GM12873 (cell line): ENCODE measurements at regions not wholly inside any gene's neighbourhood (a gene's known extent, or its start where the extent isn't known, plus 50 kb on each side); places are given as distances from the start of the nearest gene placed in this dataset.

Experiments used
- TF ChIP-seq, protein P1 (sequence below): IDR thresholded peaks from 2 replicates; pipeline ENCODE4 v1.5.1; 2012; ENCODE audit warnings: low read depth, mild to moderate bottlenecking, moderate library complexity, low read length, control low read depth; ENCODE audit not compliant: insufficient read depth; ENCODE audit errors: missing control alignments

GRCh38 chr1:96634883-96635282 is 86.7 kb upstream of the PTBP2 start:
- TF ChIP-seq, protein P1, sequence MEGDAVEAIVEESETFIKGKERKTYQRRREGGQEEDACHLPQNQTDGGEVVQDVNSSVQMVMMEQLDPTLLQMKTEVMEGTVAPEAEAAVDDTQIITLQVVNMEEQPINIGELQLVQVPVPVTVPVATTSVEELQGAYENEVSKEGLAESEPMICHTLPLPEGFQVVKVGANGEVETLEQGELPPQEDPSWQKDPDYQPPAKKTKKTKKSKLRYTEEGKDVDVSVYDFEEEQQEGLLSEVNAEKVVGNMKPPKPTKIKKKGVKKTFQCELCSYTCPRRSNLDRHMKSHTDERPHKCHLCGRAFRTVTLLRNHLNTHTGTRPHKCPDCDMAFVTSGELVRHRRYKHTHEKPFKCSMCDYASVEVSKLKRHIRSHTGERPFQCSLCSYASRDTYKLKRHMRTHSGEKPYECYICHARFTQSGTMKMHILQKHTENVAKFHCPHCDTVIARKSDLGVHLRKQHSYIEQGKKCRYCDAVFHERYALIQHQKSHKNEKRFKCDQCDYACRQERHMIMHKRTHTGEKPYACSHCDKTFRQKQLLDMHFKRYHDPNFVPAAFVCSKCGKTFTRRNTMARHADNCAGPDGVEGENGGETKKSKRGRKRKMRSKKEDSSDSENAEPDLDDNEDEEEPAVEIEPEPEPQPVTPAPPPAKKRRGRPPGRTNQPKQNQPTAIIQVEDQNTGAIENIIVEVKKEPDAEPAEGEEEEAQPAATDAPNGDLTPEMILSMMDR: no peak

GRCh38 chr1:96641282-96641681 is 80.3 kb upstream of the PTBP2 start:
- TF ChIP-seq, protein P1: no peak

DNA sequence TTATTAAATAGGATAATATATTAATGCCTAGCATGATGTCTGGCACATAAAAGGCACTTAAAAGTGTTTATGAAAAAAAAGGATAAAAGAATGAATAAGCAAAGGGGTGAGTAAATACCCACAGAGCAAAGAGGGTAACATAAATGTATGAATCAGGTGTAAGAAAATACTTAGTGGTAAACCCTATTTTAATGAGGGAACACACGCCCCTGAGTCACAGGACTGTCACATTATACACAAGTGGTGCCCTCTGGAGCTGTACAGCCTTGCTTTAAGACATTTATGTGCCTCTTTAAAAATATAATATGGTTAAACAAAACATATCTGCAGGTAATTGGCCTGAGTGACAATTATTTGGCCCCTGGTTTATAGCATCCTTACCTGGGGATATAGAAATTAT is 78.1 kb upstream of the PTBP2 start:
- TF ChIP-seq, protein P1: no peak

- TF ChIP-seq, protein P1: no peak
Observed at GRCh38 chr1:96649301-96649700, 72.3 kb upstream of the PTBP2 start.

GRCh38 chr1:96651517-96651916 is 70.1 kb upstream of the PTBP2 start:
- TF ChIP-seq, protein P1: no peak

- TF ChIP-seq, protein P1: no peak
Observed at GRCh38 chr1:96660051-96660450, 61.5 kb upstream of the PTBP2 start.

DNA sequence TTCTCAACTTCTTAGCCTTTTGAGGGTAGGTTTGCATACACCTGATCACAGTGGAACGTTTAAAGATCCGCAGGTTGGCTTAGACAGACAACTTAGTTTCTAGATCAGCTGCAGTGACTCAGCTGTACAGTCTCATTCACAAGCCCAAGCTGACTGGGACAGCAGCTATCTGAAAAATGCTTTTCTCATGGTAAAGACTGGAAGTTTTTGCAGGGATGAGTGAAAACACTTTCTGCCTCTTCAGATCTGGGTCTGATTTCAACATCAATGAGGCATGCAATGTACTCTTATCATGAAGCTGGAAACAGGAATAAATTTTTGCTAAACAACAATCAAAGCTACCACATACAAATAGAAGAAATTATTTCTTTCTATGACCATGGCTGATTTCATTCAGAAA is 61.1 kb upstream of the PTBP2 start:
- TF ChIP-seq, protein P1: no peak
